GM21786 (cell line): ENCODE measurements at regions not wholly inside any gene's neighbourhood (a gene's known extent, or its start where the extent isn't known, plus 50 kb on each side); places are given as distances from the start of the nearest gene placed in this dataset.
"Not testable (repeated sequence)": the region's sequence is repeated elsewhere in the genome, so short reads cannot be mapped to it uniquely, and the experiment has no call there.

ENCODE experiments used
- ATAC-seq: cut with Tn5 transposase; IDR thresholded peaks from one replicate; pipeline ENCODE4 v1.9.1; 2021; ENCODE audit not compliant: unreplicated experiment

- ATAC-seq: no peak
Observed at GRCh38 chr7:68248973-68249372, 1252.3 kb downstream of the TYW1 start.

GRCh38 chr7:68249611-68250010 lies 1253.0 kb downstream of the TYW1 start:
- no peak for ATAC-seq

DNA sequence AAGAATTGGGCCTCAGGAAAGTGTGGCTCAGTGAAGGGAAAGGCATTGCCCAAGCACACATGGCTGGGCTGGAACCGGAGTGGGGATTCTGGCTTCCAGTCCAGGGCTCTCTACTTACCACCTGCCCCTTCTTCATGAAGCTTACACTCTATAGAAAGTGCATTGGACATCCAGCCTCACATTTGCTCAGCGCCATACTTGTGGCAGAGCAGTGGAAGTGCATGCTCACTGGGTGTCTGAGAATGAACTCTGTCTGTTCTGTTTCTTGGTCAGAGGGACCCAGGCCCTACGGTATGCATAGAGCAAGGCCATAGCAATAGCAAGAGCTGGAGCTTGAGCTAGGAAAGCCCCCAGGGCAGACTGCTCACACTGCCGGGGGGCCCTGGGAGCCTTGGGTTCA lies 1253.5 kb downstream of the TYW1 start:
- ATAC-seq: no peak

DNA sequence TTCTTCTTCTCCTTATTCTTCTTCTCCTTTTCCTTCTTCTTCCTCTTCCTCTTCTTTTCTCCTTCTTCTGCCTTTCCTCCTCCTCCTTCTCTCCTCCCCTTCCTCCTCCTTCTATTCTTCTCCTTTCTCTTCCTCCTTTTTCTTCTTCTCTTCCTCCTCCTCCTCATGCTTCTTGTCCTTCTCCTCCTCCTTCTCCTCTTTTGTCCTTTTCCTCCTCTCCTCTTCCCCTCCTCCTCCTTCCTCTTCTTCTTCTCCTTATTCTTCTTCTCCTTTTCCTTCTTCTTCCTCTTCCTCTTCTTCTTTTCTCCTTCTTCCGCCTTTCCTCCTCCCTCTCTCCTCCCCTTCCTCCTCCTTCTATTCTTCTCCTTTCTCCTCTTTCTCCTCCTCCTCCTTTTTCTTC lies 1258.2 kb downstream of the TYW1 start:
- not testable (repeated sequence) for ATAC-seq

DNA sequence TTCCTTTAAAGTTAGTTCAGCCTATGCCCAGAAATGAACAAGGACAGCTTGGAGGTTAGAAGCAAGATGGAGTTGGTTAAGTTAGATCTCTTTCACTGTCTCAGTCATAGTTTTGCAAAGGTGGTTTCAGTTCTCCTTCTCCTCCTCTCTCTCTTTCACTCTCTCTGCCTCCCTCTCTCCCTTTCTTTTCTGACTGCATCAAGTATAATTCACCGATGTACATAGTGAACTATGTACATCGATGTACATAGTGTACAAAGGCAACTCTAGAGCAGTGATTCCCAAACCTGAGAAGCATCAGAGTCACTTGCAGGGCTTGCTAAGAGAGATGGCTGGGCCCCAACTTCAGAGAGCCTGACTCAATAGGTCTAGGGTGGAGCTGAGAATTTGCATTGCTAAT lies 1259.7 kb downstream of the TYW1 start:
- ATAC-seq: no peak

DNA sequence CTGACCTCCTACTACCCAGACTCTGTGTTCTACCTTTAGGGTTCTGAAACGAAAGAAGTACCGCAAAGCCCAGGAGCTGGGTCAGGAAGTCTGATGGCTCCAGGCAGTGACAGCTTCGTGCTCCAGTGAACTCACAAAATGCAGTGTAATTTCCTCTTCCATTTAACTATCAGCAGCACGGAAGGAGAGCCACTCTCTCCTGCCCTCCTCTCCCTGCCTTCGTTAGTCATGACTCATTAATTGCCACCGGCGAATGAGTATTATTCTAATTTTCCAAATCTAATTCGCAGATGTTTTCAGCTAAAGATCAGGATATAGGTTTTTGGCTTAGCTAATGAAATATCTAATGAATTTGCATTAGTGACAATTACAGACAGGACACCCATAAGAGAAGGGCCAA lies 1262.0 kb downstream of the TYW1 start:
- ATAC-seq: no peak

GRCh38 chr7:68265258-68265657 lies 1268.6 kb downstream of the TYW1 start:
- ATAC-seq: no peak

- ATAC-seq: no peak
Observed at GRCh38 chr7:68266004-68266579, 1269.5 kb downstream of the TYW1 start.

DNA sequence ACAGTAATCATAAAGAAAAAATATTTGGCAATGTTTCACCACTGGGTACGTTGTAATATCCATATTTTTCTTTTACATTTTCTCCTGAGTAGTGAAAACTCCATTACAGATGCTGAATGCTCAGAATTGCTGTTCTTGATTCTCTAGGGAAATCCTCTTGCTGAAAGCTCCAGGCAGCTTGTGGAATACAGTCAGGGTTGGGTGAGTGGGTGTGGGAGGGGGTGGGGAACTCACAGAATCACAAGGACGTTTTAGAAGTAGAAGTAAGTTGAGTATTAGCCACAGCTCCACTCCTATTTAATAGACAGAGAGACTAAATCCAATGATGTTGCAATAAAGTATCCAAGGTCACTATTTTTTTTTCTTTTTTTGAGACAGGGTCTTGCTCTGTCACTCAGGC lies 1270.9 kb downstream of the TYW1 start:
- no peak for ATAC-seq

- ATAC-seq: no peak
Observed at GRCh38 chr7:68269405-68269804, 1272.8 kb downstream of the TYW1 start.

GRCh38 chr7:68272507-68272906 lies 1275.9 kb downstream of the TYW1 start:
- ATAC-seq: no peak

- no peak for ATAC-seq
Observed at GRCh38 chr7:68276725-68277124, 1280.1 kb downstream of the TYW1 start.

DNA sequence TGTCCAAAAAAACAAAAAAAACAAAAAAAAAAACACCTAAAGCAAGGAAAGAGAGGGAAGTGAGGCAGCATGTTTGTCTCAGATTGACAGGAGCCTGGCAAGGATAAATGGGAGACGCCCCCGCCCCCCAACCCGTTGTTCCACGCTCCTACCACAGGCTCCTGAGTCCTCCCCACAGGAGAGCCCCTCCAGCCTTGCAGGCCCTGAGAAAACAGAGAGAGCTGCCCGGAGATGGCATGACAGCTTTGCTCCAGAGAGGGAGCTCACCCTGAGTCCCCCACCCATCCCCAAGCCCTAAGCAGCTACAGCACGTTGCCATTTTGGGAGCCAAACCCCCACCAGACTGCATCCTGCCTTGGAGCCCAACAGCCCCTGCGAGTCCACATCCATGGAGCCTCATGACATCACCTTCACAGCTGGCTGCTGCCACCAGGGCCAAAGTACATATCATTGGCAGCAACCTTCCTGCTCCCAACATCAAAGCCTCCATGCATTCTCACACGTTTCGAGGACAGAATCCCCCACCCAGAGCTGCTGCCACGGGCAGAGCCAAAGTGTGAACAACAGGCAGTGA lies 1283.3 kb downstream of the TYW1 start:
- no peak for ATAC-seq

- ATAC-seq: no peak
Observed at GRCh38 chr7:68280931-68281330, 1284.3 kb downstream of the TYW1 start.

GRCh38 chr7:68288144-68288593 lies 1291.5 kb downstream of the TYW1 start:
- no peak for ATAC-seq

DNA sequence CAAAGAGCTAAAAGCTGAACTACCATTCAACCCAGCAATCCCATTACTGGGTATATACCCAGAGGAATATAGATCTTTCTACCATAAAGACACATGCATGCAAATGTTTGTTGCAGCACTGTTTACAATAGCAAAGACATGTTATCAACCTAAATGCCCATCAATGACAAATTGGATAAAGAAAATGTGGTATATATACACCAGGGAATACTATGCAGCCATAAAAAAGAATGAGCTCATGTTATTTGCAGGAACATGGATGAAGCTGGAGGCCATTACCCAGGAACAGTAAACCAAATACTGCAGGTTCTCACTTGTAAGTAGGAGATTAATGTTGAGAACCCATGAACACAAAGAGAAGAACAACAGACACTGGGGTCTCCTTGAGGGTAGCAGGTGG lies 1295.1 kb downstream of the TYW1 start:
- no peak for ATAC-seq

DNA sequence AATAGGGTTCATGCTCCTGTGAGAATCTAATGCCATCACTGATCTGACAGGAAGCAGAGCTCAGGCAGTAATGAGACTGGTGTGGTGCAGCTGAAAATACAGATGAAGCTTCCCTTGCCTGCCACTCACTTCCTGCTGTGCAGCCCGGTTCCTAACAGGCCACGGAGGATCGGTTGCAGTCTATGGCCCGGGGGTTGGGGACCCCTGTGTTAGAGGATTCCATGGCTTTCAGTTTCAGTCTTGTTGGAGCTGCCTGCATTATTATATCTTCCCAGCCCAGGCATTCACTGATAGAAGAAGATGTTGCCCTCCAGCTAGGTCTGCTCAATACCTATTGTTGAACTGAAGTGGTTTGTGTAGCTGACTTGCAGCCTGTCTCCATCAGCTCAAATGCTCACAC lies 1298.8 kb downstream of the TYW1 start:
- no peak for ATAC-seq

DNA sequence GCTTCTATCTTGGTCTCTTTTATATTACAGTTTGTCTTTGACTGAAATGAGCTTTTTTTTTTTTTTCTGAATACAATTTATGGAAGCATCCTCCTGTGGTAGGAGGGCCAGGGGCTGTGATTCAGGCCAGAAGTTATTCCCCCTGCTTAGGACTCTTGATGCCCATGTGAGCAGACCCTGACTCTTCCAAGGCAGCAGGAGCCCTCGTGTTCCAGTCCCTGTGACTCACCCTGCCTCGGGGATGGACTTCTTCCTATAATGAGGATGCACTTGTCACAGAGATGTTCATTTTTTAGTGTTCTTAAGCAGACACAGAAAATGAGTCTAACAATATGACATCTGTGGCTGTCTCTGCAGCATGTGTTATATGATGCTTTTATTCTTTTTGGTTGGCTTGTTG lies 1293.7 kb upstream of the AUTS2 start:
- no peak for ATAC-seq

DNA sequence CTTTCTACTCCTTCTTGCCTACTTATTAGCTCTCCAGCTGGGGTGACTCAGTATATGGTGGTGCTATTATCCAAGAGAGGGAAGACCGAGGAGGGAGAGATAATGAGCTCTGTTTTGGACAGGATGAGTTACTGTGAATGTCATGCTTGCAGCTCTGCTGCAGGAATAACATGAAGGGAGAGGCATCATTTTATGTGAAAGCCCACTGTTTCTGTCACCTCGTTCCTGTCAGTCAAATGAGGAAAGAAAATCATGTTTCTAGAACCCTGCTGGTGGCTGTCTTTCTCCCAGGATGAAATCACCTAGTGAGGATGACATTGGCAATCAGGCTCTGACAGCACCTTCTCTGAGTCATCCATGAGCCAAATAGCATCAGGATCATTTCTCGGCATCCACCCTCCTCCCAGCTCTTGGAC lies 1291.6 kb upstream of the AUTS2 start:
- ATAC-seq: no peak

- ATAC-seq: no peak
Observed at GRCh38 chr7:68309271-68309670, 1289.0 kb upstream of the AUTS2 start.

- ATAC-seq: no peak
Observed at GRCh38 chr7:68309806-68310205, 1288.5 kb upstream of the AUTS2 start.

DNA sequence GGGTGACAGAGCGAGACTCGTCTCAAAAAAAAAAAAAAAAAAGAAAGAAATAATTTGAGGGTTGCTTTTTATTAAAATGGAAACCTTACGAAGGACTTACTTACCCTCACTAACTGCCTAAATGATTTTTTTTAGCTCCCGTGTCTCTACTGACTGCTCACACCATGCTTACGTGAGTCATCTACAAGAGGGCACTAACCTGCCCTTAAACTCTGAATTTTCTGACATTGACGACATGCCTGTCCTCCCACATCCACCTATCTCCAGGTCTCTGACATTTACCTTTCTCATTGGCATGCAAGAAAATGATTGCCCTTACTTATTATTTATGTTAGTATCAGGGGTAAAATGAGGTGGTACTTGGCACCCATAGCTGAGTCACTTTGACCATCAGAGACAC lies 1286.3 kb upstream of the AUTS2 start:
- no peak for ATAC-seq

DNA sequence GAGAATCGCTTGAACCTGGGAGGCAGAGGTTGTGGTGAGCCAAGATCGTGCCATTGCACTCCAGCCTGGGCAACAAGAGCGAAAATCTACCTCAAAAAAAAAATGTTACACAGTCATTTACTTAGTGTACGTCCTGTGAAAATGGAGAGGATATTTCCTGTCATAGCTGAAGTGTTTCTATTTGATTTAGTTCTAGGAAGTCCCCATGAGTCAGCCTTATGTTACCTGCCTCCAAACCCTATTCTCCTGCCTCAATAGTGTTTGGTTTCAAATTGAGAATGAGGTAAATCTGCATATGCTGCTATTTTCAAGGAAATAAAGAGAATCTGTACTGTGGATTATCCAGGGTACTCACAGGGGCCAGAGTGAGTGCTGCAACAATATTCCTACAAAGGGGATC lies 1284.5 kb upstream of the AUTS2 start:
- no peak for ATAC-seq
